Endothelial cell of umbilical vein (primary cell): ENCODE measurements at regions not wholly inside any gene's neighbourhood (a gene's known extent, or its start where the extent isn't known, plus 50 kb on each side); places are given as distances from the start of the nearest gene placed in this dataset.

Experiments
- BruUV-seq: library from RNA; stranded (reverse); fragments of 400-500 nt; replicated peaks from 2 replicates; lab custom pipeline; 2021; lab: Mats Ljungman, UMichigan
- CTCF ChIA-PET: fragments of 300-600, 350-600 bp; sonication (Branson Sonifier 250); formaldehyde crosslinking; loops from one replicate; lab custom pipeline; 2021; ENCODE audit warnings: antibody characterized with exemption, inconsistent platforms; lab: Charles Lee
- POLR2A ChIA-PET: fragments of 300-600, 350-600 bp; sonication (Branson Sonifier 250); formaldehyde crosslinking; loops from one replicate; lab custom pipeline; 2021; ENCODE audit warnings: antibody characterized with exemption, inconsistent platforms; lab: Charles Lee
- DNase-seq: peaks from one replicate; pipeline ENCODE4 v3.0.0-alpha.2; 2011; ENCODE audit warnings: low read depth, low spot score
- FAIRE-seq: peaks from 2 replicates; lab custom pipeline; 2011; peaks lifted over from hg19 to GRCh38; lab: Jason Lieb, UNC
- H2AFZ ChIP-seq: 2 replicates; pipeline ENCODE4 v1.6.0; 2012; ENCODE audit warnings: low read depth, low read length, control low read depth, inconsistent platforms
- H3K27ac ChIP-seq: 2 replicates; pipeline ENCODE4 v1.5.1; 2011; ENCODE audit warnings: low read depth, mild to moderate bottlenecking, control low read depth, low read length, moderate library complexity; ENCODE audit not compliant: insufficient read depth
- H3K27me3 ChIP-seq, 2 experiments: 2 replicates each; pipeline versions ENCODE4 v1.6.0 to v1.6.1; 2011; ENCODE audit warnings: low read length in 2 of 2, mixed read lengths in 1 of 2; ENCODE audit not compliant: control insufficient read depth in 2 of 2, insufficient read depth in 2 of 2
- H3K36me3 ChIP-seq, 2 experiments: 2 replicates in 1 of 2; 3 replicates in 1 of 2; pipeline ENCODE4 v1.5.1; 2011; ENCODE audit warnings: low read length in 2 of 2, mild to moderate bottlenecking in 1 of 2, moderate library complexity in 1 of 2; ENCODE audit not compliant: control insufficient read depth in 2 of 2, insufficient read depth in 2 of 2; ENCODE audit errors: extremely low read depth in 1 of 2
- H3K4me1 ChIP-seq: 3 replicates; pipeline ENCODE4 v1.5.1; 2011; ENCODE audit warnings: mild to moderate bottlenecking, low read length; ENCODE audit not compliant: control insufficient read depth, insufficient read depth; ENCODE audit errors: extremely low read depth
- H3K4me2 ChIP-seq: 2 replicates; pipeline ENCODE4 v1.6.1; 2011; ENCODE audit warnings: low read length, control low read depth, mixed read lengths; ENCODE audit not compliant: insufficient read depth
- H3K4me3 ChIP-seq, 3 experiments: fragments of 200-600 bp in 1 of 3; sonication (generic), shearing (Covaris generic) in 1 of 3; replicated peaks in 1 of 3; 2 replicates each; pipeline ENCODE4 v1.5.1; 2011 to 2016; ENCODE audit warnings: control low read depth in 3 of 3, low read length in 3 of 3, mild to moderate bottlenecking in 2 of 3, inconsistent platforms in 1 of 3, low read depth in 1 of 3, moderate library complexity in 1 of 3; ENCODE audit not compliant: insufficient read depth in 1 of 3
- H3K79me2 ChIP-seq: 2 replicates; pipeline ENCODE4 v1.6.0; 2012; ENCODE audit warnings: low read length, inconsistent platforms; ENCODE audit not compliant: control insufficient read depth, insufficient read depth
- H3K9ac ChIP-seq: replicated peaks from 2 replicates; pipeline ENCODE3; 2011; ENCODE audit warnings: low read length, control low read depth; ENCODE audit not compliant: insufficient read depth; ENCODE audit errors: extremely low read depth
- H3K9me1 ChIP-seq: replicated peaks from 3 replicates; pipeline ENCODE4 v1.6.0; 2011; ENCODE audit warnings: mild to moderate bottlenecking, low read length; ENCODE audit not compliant: control insufficient read depth, insufficient read depth; ENCODE audit errors: extremely low read depth
- H3K9me3 ChIP-seq: replicated peaks from 2 replicates; pipeline ENCODE4 v1.5.1; 2012; ENCODE audit warnings: low read length, inconsistent platforms; ENCODE audit not compliant: control insufficient read depth, insufficient read depth
- H4K20me1 ChIP-seq: replicated peaks from 2 replicates; pipeline ENCODE3; 2011; ENCODE audit warnings: mild to moderate bottlenecking, low read length; ENCODE audit not compliant: control insufficient read depth, insufficient read depth; ENCODE audit errors: extremely low read depth
- CTCF ChIP-seq, 2 donors: IDR thresholded peaks; 1 replicate in 1 of 2; 2 replicates in 1 of 2; pipeline ENCODE4 v1.5.1; 2011; ENCODE audit warnings: low read length in 2 of 2, mild to moderate bottlenecking in 2 of 2, moderate library complexity in 2 of 2, control low read depth in 1 of 2, inconsistent platforms in 1 of 2, low read depth in 1 of 2; ENCODE audit not compliant: insufficient read depth in 1 of 2; ENCODE audit errors: extremely low read depth in 1 of 2
- FOS ChIP-seq: IDR thresholded peaks from 2 replicates; pipeline ENCODE4 v1.6.1; 2011; ENCODE audit warnings: mild to moderate bottlenecking, low read length, moderate library complexity, borderline replicate concordance; ENCODE audit not compliant: insufficient read depth
- GATA2 ChIP-seq: IDR thresholded peaks from 2 replicates; pipeline ENCODE4 v1.7.0; 2011; ENCODE audit warnings: low read depth, mild to moderate bottlenecking, moderate library complexity, mixed read lengths, low read length; ENCODE audit not compliant: insufficient read length, insufficient read depth
- JUN ChIP-seq: IDR thresholded peaks from 2 replicates; pipeline ENCODE4 v1.6.1; 2011; ENCODE audit warnings: borderline replicate concordance, low read depth; ENCODE audit not compliant: insufficient read length, insufficient read depth
- MAX ChIP-seq: IDR thresholded peaks from 2 replicates; pipeline ENCODE4 v1.6.1; 2011; ENCODE audit not compliant: insufficient read depth, insufficient read length
- POLR2A ChIP-seq: IDR thresholded peaks from 2 replicates; pipeline ENCODE4 v1.6.1; 2012; ENCODE audit warnings: low read depth, mild to moderate bottlenecking, control low read depth, low read length
- POLR2AphosphoS5 ChIP-seq: IDR thresholded peaks from 2 replicates; pipeline ENCODE4 v1.6.1; 2012; ENCODE audit warnings: low read depth, mild to moderate bottlenecking, control low read depth, low read length, moderate library complexity; ENCODE audit not compliant: insufficient read depth
- dilution Hi-C: fragments of 300-500 bp; cut with MboI; formaldehyde crosslinking; loops from one replicate; pipeline ENCODE4 v1.15.0; 2019; ENCODE audit warnings: low sequenced_read_pairs; ENCODE audit not compliant: extremely low pct_ligation_motif_present
- intact Hi-C: fragments of 100-400 bp; cut with micrococcal nuclease; formaldehyde crosslinking; loops from one replicate; pipeline ENCODE4 v1.10.0; 2022

- Histone ChIP-seq H4K20me1 (no peaks in the 10 kb centered on the region), H3K9me3 (no peaks in the 10 kb centered on the region), H3K4me2 (no peak overlapping the region), H3K9ac (no peak overlapping the region), H3K4me3 (no peak overlapping the region), H3K9me1 (no peaks in the 10 kb centered on the region), H3K79me2 (no peaks in the 10 kb centered on the region), H2AFZ (no peak overlapping the region), H3K27me3 (no peaks in the 10 kb centered on the region), H3K4me1 (no peaks in the 10 kb centered on the region), H3K27ac (no peak overlapping the region), H3K36me3 (no peaks in the 10 kb centered on the region)
- dilution Hi-C loops: no loop called here
- DNase-seq (no peak), FAIRE-seq (no peak)
- POLR2A ChIA-PET: no interaction called here
- TF ChIP-seq GATA2 (no peak), CTCF (IDR thresholded peaks at IDR 0.05; ENCODE audit: extremely low read depth in 1 of 2, insufficient read depth in 1 of 2, low read depth in 1 of 2, low read length in 2 of 2) (no peak), MAX (no peak), POLR2AphosphoS5 (no peak), JUN (no peak), POLR2A (no peak), FOS (no peak)
- CTCF ChIA-PET: no interaction called here
- intact Hi-C loops: no loop called here
- no TSS peak for BruUV-seq
Observed at GRCh38 chr3:137471558-137472204, 292.4 kb upstream of the SOX14 start.
